IPS-11a (cell line): ENCODE measurements at regions not wholly inside any gene's neighbourhood (a gene's known extent, or its start where the extent isn't known, plus 50 kb on each side); places are given as distances from the start of the nearest gene placed in this dataset.
"Not testable (repeated sequence)": the region's sequence is repeated elsewhere in the genome, so short reads cannot be mapped to it uniquely, and the experiment has no call there.

Experiments
- H3K4me3 ChIP-seq: one replicate; pipeline ENCODE4 v1.5.1; 2013; ENCODE audit warnings: low read depth, low read length, control low read depth

DNA sequence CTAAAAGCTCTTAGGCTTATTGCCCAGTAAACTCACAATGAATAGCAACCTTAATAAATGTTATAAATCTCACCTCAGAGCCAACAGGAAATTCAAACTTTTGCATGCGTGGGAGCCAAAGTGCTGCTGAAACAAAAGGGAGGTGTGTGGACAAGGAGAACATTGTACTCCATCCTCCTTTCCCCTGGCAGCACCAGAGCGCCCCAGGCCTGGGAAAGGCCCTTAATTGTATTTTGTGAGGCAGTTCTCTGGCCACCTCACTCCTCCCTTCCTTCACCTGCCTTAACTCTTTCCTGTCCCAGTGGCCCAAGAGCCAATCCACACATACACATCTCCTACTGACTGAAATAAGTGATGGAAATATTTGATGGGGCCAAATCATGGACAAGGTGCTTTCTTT is 648.5 kb downstream of the LMO4 start:
- H3K4me3 ChIP-seq, result no peak overlapping the region

DNA sequence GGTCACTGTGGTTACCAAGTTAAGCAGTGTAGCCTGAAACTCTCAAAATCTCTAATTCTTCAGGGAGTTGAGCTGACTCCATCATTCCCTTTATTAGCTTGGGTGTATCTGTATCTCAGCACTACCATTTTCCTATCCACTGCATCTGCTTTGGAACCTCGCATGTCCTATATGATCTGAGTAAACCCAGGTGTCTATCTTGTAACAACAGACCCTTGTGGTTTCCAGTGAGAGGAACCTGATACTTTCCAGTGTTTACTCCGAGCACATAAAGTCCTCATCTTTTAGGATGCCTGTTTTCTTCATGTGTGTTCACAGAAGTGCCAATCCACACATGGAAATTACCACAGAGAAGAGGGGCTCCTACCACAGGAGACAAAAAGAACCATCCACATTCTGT is 650.4 kb downstream of the LMO4 start:
- H3K4me3 ChIP-seq, result no peak overlapping the region

DNA sequence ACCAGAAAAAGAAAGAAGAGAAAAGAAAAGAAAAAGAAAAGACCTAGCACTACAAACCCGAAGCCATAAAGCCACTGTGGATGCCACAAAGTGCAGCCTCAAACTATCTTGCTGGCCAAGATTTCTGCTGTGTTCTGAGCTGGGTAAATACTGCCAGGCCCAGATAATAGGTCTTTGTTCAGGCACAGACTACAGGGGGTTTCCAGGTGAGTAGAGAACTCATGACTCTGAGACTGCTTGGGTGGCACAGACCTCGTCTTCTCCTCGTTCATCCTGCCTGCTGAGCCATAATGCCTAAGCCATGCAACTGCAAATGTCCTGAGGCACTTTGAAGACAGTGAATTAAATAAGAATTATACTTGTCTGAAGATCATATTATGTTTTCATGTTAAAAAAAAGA is 651.8 kb downstream of the LMO4 start:
- no peak overlapping the region for H3K4me3 ChIP-seq

DNA sequence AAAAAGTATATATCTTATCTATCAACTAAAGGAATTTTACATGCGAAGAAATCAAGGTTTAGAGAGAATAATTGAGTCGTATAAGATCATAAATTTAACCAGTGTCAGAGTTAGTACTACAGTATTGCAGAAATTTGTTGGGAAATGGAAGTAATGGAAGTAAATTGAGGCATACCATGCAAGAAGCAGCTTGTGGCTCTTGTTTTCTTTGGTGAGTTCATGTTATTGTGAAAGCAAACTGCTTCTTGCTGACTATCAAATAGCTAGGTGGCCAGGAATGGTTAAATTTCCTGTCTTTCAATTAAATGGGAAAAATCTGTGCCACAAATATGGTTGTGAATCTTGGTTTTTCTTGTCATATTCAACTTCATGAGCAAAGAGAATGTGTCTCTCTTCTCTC is 652.7 kb downstream of the LMO4 start:
- H3K4me3 ChIP-seq, result no peak overlapping the region

DNA sequence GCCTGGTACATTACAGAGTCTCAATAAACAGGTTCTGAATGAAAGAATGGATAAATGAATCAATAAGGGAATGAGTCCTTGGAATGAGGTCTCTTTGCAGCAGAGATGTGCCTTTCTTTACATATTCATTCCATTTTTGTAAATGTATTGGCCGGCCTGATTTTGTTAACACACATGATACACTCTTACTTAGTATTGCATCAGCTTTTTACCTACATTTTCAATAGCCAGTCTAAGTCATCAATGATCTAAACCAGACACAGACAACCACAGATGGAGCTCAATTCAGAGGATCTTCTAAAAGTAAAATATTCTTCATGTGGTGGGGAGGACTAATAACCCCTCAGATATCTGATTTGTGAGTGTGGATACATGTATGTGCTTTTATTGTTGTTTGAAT is 653.1 kb downstream of the LMO4 start:
- no peak overlapping the region for H3K4me3 ChIP-seq

DNA sequence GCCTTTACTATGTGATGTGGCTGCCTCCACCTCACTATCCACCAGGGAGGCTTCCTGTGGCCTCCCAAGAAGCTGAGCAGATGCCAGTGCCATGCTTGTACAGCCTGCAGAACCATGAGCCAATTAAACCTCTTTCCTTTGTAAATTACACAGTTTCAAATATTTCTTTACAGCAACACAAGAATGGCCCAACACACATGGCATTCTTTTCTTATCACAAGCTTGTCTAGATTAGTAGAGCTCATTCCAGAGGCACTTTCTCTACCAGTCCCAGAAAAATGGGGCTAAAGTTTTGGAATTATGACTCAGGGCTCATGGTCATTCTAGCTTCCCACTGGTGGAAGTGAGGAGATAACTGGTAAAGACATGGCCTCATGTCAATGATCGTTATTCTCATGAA is 655.2 kb downstream of the LMO4 start:
- H3K4me3 ChIP-seq, result no peak overlapping the region

DNA sequence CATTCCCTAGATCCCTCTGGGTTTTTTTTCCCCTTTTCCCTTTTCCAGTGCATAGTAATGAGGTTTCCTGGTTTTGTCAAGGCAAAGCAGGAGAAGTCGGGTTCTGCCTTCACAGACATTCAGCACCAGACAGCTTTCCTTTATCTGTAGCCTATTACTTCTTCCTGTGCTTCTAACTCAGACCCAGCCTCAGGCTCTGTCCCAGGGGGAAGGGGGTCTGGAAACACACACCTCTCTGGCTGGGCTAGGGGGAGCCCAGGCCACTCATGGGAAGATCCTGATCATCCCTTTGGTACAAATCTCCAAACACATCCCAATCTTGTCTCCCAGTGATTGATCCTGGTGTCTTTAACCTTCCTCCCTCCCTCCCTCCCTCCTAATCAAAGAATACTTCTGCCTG is 656.4 kb downstream of the LMO4 start:
- H3K4me3 ChIP-seq, result no peak overlapping the region

DNA sequence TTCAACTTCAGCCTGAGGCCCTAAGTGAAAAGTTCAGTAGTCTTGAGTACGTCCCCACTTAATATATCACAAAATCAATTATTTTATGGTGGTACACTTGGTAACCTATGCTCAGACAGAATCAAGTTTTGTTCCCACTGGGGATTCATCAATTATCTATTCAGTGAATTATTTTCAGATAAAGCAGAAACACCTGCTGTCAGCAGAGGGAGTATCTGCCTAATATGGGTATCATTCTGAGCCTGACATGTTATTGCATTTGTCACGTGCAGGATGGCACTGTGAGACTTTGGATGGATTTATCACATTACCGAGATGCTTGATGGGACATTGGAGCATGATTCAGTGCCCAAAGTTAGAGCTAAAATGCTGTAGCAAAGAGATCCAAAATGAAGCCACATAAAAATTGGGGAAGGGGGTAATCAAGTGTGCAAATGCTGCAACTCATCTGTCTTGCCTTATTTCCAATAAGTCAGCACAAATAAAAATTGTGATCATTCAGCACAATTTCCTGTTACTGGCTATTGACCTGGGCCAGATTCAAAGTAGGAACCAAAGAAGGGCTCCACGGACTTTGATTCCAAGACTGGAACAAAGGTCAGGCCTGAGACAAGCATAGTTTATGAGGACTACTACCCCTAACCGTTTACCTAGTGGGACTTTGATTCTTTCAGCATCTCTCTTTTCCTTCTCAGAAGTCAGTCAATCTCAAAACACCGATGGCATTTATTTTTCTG is 657.6 kb downstream of the LMO4 start:
- H3K4me3 ChIP-seq, result no peak overlapping the region

DNA sequence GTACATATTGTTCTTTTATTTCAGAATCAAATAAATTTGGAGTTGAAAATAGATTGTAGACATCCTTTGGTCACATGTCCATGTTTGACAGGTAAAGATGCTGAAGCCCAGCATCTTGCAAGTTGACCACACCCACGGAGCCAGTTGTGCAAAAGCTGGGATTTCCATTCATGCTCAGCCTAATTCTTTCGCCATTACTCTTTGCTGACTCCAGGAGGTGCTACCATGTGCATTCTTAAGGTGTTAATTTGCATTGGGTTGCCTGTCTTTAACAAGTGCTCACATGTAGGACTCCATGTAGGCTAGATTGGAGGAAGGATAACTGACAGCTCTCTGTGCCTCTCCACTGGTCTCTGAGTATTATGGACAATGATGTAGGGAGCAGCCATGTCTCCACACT is 660.7 kb downstream of the LMO4 start:
- H3K4me3 ChIP-seq, result no peak overlapping the region

DNA sequence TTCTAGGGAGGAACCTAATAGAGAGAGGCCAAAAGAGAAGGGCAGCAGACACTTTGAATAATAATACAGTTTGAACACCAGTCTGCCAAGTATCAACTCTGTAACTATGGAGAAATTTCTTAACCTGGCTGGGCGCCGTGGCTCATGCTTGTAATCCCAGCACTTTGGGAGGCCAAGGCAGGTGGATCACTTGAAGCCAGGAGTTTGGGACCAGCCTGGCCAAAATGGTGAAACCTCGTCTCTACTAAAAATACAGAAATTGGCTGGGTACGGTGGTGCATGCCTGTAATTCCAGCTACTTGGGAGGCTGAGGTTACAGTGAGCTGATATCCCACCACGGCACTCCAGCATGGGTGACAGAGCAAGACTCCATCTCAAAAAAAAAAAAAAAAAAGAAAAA is 663.9 kb downstream of the LMO4 start:
- not testable (repeated sequence) for H3K4me3 ChIP-seq

DNA sequence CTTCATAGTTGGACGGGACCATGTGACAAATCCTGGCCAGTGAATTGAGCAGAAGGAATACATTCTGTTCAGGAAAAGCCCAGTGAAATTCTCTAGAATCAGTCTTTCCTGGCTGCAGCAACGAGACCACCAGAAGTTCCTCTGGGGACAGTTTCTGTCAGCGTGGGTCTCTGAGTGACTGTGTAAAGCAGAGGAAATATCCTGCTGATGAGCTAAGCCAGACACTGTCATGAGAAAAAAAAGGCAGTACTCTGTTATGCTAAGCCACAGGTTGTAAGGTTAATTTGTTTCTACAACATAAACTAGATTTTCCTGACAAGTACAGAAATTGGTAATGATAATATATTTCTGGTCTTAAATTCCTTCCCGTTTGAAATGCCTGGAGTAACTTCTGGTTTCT is 664.4 kb downstream of the LMO4 start:
- no peak overlapping the region for H3K4me3 ChIP-seq

DNA sequence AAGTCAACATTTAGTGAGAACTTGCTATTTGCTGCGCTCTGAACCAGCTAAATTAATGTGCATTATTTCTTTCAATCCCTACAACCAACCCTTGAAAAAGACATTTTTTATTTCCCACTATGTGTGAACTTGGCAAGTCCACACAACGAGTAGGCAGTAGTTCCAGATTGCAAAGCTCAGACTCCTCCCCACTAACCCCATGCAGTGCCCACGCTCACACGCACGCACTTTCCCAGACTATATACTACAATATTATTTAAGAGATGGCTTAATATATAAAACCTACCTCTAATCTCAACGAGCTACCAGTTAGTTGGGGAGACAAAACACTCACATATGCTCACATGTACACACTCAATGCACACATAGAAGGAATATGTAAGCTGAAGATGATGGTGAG is 671.2 kb downstream of the LMO4 start:
- H3K4me3 ChIP-seq, result no peak overlapping the region

DNA sequence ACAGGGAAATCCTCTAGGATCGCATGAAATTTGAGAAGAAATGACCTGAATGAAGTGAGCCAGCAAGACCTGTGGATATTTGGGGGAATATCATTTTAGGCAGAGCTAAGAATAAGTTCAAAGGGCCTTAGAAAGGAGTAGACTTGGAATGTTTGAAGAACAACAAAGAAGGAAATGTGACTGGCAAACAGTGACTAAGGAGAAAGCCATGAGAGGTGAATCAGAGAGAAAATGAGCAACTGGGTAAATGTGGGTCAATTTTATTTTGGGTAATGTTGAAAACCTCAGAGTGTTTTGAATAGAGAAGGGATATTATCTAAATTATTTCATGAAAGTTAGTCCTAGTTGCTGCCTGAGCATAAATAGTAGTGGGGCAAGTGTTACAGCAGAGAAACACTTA is 672.8 kb downstream of the LMO4 start:
- H3K4me3 ChIP-seq, result no peak overlapping the region

DNA sequence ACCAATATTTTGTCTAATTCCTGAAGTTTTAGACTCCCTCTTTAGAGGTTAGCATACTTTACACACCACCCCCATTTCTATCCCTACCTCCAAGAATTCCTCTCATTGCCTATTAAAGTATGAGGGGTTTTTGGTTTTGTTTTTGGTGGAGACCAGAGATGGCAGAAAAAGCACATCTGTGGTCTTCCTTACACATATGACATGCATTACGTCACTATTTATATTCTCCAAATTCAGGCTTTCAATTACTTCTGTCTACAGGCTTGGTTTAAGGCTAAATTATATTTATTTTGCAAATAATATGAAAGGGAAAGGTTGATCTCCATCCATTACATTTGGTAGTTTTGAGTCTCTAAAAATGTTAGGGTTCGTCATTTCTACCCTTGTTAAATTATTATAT is 674.6 kb downstream of the LMO4 start:
- no peak overlapping the region for H3K4me3 ChIP-seq

DNA sequence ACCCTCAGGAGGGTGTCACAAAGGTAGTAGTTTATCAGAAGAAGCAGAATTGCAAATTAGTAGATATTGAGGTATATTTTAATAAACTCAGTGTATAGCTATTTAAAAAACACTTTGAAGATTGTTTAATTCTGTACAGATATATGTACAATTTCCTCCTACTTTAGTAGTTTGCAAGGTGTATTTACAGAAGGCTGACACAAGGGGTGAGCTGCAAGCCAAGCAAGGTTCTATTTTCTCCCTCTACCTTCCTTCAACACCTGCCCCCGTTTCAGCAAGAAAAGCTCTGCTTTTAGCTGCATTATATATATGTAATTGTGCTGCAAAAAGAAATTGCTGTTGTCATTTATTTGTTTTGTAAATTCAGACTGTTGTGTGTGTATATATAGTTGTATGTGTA is 674.2 kb upstream of the PKN2 start:
- H3K4me3 ChIP-seq, result no peak overlapping the region

DNA sequence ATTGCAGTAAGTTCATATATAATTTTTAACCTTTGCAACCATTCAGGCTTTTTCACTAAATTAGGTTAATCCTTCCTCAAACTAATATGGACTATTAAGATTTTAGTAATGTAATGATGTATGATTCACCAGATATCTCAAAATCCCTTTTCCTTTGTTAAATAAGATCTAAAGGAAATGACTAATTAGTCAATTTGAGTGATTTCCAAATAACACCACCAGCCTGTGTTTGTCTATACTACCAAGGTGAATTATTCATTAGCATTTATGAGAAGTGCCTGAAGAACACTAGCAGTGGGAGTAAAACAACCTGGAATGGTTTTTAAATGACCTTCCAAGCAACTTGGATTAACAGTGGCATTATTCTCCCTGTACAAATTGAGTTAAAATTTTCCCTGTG is 670.6 kb upstream of the PKN2 start:
- H3K4me3 ChIP-seq, result no peak overlapping the region

DNA sequence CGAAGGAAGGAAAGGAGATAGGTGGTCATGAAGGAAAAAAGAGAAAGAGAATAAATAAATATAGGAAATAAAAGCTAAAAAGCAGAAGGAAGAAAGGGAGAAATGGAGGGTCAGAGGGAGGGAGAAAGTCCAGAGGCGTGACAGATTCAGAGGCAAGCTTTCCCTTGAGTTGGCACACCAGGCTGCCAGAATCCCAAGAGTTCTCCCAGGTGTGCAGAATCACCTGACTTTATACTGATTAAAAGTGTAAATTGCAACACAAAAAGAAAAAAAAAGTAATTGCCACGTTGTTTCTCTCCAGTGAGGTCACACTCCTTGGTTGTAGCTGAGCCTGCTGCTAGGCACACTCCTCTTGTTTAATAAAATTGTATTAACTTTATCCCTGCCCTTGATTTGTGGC is 669.9 kb upstream of the PKN2 start:
- H3K4me3 ChIP-seq, result no peak overlapping the region

DNA sequence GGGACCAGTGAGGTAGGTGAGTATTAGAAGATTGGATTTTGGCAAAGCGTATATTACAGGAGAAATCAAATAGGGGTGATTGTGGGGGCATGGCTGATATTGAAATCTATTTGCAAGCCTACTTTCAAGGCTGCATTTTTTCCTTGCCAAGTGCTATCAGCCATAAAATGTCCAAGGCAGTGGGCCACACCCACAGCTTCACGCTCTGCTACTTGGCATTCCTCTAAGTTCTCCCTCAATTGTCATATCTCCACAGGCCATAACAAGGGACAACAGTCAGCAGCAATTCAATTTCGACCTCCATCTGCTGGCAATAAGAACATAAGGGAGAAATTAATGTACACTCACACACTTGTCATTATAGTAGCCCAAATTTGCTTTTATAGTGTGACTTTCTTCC is 667.1 kb upstream of the PKN2 start:
- no peak overlapping the region for H3K4me3 ChIP-seq

DNA sequence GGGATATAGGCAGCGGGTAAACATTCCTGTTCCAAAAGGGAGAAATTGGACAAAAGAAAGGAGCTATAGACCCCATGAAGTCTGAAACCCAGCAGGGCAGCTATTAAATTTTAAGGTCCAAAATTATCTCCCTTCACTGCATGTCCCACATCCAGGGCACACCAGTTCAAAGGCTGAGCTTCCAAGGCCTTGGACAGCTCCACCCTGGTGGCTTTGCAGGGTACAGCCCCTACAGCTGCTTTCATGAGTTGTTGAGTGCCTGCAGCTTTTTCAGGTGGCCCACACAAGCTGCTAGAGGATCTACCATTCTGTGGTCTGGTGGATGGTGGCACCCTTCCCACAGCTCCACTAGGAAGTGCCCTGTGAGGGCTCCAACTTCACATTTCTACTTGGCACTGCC is 662.5 kb upstream of the PKN2 start:
- H3K4me3 ChIP-seq, result no peak overlapping the region

DNA sequence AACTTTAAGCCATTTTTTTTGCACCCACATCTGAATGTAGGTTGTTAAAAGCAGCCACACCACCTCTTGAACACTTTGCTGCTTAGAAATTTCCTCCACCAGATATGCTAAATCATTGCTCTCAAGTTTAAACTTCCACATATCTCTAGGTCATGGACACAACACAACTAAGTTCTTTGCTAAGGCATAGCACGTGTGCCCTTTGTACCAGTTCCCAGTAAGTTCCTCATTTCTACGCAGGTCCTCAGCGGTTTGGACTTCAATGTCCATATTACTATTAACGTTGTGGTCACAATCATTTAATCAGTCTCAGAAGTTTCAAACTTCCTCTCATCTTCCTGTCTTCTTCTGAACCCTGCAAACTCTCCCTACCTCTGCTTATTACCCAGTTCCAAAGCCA is 661.6 kb upstream of the PKN2 start:
- H3K4me3 ChIP-seq, result no peak overlapping the region

DNA sequence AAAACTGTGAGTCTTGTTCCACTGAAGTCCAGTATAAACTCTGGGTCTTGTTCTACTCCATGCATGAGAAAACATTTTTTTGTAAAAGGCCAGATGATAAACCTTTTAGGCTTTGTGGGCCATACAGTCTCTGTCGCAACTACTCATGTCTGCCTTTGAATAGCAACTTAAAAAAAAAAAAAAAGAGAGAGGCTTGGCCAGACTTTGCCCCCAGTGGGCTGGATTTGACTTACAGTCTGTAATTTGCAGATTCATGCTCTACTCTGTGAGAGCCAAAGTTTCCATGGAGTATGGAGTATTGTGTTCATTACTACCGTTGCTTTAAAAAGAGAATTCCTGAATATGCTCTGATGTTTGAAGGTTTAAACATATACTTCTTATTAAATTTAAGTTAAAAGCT is 654.9 kb upstream of the PKN2 start:
- H3K4me3 ChIP-seq, result no peak overlapping the region

DNA sequence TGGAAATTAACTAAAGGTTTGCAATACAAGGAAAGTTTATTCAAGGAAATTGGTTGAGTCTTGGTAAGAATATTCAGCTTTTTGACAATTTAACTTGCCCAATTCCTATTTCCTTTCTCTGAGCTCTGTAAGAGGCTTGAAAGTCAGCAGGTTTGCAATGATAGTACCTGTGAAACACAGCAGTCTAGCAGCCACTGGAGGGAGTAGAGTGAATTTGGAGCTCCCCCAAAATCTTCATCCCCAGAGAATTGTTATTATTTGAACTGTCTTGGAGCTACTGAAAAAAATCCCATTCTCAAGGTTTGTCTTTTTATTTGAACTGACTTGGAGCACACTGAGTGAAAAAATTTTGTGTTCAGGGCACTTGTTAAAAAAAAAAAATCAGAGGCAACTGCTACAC is 654.2 kb upstream of the PKN2 start:
- no peak overlapping the region for H3K4me3 ChIP-seq

DNA sequence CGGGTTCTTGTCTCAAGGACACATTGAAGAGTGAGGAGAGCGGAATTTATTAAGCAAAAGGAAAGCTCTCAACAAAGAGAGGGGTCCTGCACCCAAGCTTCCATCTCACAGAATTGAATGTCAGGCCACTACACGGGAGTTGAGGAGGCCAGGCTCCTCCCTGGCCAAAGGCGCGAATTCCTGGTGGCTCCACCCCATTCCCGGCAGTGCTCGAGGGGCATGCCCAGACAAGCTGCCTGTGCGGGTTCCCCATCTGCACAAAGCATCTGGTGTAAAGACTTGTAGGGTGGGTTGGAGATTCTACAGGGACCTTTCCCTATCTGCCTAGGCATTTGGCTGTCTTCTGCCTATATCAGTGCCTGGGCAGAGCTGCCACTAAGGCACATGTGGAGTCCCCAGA is 648.5 kb upstream of the PKN2 start:
- H3K4me3 ChIP-seq, result no peak overlapping the region
